GM21723 (cell line): ENCODE measurements at regions not wholly inside any gene's neighbourhood (a gene's known extent, or its start where the extent isn't known, plus 50 kb on each side); places are given as distances from the start of the nearest gene placed in this dataset.
A peak's percentile ranks its signal among the peaks of the same experiment; 100 is the strongest.

Experiments
- ATAC-seq: cut with Tn5 transposase; IDR thresholded peaks from one replicate; pipeline ENCODE4 v1.9.1; 2021; ENCODE audit warnings: mild to moderate bottlenecking, moderate library complexity; ENCODE audit not compliant: unreplicated experiment

- no peak for ATAC-seq
Observed at GRCh38 chrX:143206966-143207365, 181.2 kb downstream of the SPANXN4 start.

GRCh38 chrX:143171703-143172102 is 146.0 kb downstream of the SPANXN4 start:
- ATAC-seq: no peak

- peak; percentile 69 for ATAC-seq
Observed at GRCh38 chrX:143165778-143166177, 140.1 kb downstream of the SPANXN4 start.

GRCh38 chrX:143139681-143140080 is 114.0 kb downstream of the SPANXN4 start:
- ATAC-seq: no peak

GRCh38 chrX:143121477-143121876 is 95.7 kb downstream of the SPANXN4 start:
- no peak for ATAC-seq

GRCh38 chrX:143115466-143115865 is 89.7 kb downstream of the SPANXN4 start:
- no peak for ATAC-seq

GRCh38 chrX:143095816-143096215 is 70.1 kb downstream of the SPANXN4 start:
- no peak for ATAC-seq

- ATAC-seq: no peak
Observed at GRCh38 chrX:143095321-143095720, 69.6 kb downstream of the SPANXN4 start.

- ATAC-seq: no peak
Observed at GRCh38 chrX:143094417-143095023, 68.8 kb downstream of the SPANXN4 start.
